HG02981 (cell line): ENCODE measurements at regions not wholly inside any gene's neighbourhood (a gene's known extent, or its start where the extent isn't known, plus 50 kb on each side); places are given as distances from the start of the nearest gene placed in this dataset.
A peak's percentile ranks its signal among the peaks of the same experiment; 100 is the strongest.

Experiments
- ATAC-seq: cut with Tn5 transposase; IDR thresholded peaks from one replicate; pipeline ENCODE4 v1.9.1; 2021; ENCODE audit warnings: mild to moderate bottlenecking, moderate library complexity; ENCODE audit not compliant: unreplicated experiment

DNA sequence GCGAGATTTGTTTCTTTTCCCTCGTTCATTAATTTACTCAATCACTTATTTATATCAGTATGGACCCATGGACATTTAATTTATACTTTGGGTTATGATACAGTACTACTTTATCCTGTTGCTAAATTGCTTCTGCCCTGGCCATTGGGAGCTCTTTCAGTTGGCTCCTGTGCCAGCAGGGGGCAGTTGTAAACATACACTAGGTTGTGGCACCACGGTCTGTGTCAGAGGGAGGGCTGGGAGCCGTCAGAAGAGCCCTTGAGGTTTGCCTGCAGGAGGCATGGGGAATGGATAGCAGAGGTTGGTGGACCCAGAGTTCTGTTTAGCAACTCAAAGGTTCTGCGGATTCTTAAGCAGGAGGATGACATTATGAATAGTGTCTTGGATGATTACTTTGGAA lies 94.3 kb downstream of the ERCC5 start:
- ATAC-seq, result no peak

DNA sequence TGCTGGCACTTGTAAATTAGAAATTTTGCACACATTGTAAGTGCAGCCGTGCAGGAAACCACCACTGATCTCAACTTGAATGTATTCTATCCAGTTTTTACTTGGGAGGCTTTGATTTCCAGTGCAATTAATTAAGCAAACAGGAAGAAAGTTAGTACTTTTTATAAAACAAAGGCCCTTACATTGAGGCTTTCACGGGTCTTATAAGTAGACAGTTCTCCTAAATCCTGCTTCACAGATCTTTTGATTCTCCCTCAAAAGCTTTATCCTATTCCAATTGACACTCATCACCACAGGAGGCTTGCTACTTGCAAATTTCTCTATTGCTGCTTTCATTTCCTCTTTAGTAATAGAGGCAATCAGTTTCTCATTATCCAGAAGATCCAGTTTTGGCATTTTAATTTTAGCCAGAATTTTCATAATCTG lies 90.1 kb downstream of the ERCC5 start:
- peak; percentile 56 for ATAC-seq

DNA sequence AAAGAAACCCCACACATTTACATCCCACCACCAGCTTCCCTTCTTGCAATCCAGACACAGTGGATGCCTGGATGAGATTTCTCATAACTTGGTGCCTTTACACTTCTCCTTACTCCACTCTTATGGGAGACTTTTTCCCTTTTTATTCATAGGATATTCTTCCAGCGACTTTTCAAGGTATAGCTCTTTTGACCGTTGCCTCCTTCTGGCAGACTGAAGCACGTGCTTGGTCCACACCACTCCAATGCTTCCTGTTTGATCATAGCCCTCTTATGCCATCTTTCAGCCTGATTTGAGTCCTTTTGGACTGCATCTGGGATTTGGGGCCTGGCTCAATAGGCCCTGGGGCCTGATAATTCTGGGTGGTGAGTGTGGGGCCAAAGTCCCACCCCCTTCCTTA lies 87.7 kb downstream of the ERCC5 start:
- ATAC-seq, result no peak

DNA sequence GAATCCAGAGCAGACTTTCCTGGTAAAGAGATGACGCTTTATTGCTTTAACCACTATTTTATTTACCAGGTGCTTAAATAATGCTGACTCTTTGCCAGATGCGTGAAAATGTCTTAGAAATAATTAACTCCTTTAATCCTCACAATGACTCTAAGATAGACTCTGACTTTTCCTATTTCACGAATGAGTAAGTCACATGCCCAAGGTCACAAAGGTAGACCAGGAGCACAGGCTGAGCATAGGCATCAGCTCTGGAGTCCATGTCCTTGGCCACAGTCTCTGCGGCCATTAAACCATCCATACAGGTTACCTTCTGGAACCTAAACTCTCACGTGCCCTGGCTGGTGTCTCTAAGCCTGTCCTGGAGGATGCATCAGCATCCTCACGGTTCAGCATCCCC lies 87.3 kb downstream of the ERCC5 start:
- no peak for ATAC-seq

DNA sequence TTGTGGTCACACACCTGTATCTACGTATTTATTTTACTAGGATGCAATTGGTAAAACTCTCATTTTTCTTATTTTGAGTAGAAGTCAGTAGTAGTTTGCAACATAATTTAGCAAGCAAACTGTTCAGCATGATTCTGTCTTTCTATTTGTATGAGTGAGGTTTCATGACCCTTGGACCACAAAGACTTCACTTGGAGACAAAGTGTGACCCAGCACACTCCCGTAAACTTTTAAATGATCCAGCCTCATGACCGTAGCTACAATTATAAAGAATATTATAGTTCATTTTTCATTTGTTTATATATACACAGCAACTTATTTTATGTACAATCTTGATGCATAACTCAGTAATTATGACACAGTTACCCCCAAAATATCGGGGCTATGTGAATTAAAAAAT lies 86.5 kb downstream of the ERCC5 start:
- no peak for ATAC-seq

DNA sequence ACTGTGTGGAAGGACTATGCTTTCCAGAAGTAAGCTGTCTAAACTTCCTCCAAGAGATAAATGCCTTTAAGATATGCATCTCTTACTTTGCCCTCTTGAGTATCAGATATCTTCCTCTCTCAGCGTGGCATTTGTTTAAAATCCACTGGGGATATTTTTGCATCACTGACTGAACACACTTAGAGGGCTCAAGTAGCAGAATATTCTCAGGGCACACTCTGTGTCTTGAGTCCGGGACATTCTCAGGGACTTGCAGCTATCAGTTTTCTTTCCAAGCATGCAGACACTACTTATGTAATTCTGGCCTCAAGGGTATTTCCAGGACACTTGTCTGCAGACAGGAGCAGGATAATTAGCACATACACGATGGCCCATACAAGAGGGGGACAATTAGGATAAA lies 84.7 kb downstream of the ERCC5 start:
- ATAC-seq, result no peak

DNA sequence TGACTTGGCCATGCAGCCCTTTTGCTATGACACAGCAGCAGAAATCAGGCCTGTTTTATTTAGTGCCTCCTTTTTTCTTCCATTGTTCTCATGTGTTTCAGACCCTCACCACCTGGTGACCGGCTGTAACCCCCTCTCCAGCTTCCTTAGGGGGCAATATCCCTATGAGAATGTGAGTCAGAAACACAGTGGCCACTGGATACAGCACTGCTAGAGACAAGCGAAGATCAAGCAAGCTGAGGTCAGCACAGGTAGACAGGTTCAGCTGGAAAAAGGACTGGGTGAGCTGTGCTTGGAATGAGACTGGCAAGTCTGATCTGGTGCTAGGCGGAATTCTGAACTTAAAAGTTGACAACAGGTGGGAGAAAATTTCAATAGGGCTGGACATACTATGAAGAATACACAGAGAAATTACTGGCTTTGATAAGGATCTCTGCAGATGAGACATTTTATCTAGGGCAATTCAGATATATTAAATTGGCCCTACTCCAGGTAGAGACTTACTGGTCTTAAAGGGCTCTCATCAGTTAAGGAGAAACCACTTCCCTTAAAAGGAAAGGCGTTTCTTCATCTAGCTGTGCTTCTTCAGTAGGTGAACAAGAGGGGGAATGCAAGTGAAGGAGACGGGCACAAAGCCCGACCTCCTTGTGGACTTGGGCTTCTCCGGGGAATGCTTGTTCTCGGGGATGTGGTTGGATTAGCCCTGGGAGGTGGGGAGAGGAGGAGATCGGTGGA lies 83.3 kb downstream of the ERCC5 start:
- ATAC-seq, result no peak
